OCI-LY7 (cell line): ENCODE measurements at regions not wholly inside any gene's neighbourhood (a gene's known extent, or its start where the extent isn't known, plus 50 kb on each side); places are given as distances from the start of the nearest gene placed in this dataset.

ENCODE experiments used
- BruUV-seq: library from RNA; stranded (reverse); fragments of 400-500 nt; replicated peaks from 2 replicates; lab custom pipeline; 2021; lab: Mats Ljungman, UMichigan
- CTCF ChIA-PET: fragments of 300-600 bp; sonication (Branson Sonifier 250); formaldehyde crosslinking; loops from one replicate; lab custom pipeline; 2022; ENCODE audit warnings: antibody characterized with exemption; ENCODE audit not compliant: unreplicated experiment; lab: Charles Lee
- POLR2A ChIA-PET: fragments of 300-600 bp; sonication (Branson Sonifier 250); formaldehyde crosslinking; loops from one replicate; lab custom pipeline; 2022; ENCODE audit warnings: antibody characterized with exemption; lab: Charles Lee
- DNase-seq: peaks from one replicate; pipeline ENCODE4 v3.0.0-alpha.2; 2015; ENCODE audit warnings: low spot score
- H2AFZ ChIP-seq: fragments of 200-600 bp; sonication (generic), shearing (Covaris generic); 2 replicates; pipeline ENCODE4 v1.6.1; 2014; ENCODE audit warnings: mild to moderate bottlenecking, antibody characterized with exemption, low read length, moderate library complexity
- H3K27ac ChIP-seq: fragments of 200-600 bp; sonication (generic); 2 replicates; pipeline ENCODE4 v1.5.1; 2014; ENCODE audit warnings: mixed run types, low read depth, mild to moderate bottlenecking, moderate library complexity, low read length, inconsistent platforms; ENCODE audit not compliant: poor library complexity, severe bottlenecking
- H3K36me3 ChIP-seq: fragments of 200-600 bp; sonication (generic); 2 replicates; pipeline ENCODE4 v1.6.1; 2014; ENCODE audit warnings: mild to moderate bottlenecking, antibody characterized with exemption, low read length, moderate library complexity, mixed read lengths; ENCODE audit not compliant: insufficient read depth
- H3K4me1 ChIP-seq: fragments of 200-600 bp; sonication (generic); 2 replicates; pipeline ENCODE4 v1.5.1; 2014; ENCODE audit warnings: mild to moderate bottlenecking, low read length; ENCODE audit not compliant: insufficient read depth, poor library complexity, severe bottlenecking
- H3K4me2 ChIP-seq: fragments of 200-600 bp; sonication (generic); 2 replicates; pipeline ENCODE4 v1.6.1; 2014; ENCODE audit warnings: mild to moderate bottlenecking, low read length
- H3K4me3 ChIP-seq: fragments of 200-600 bp; sonication (generic); 2 replicates; pipeline ENCODE4 v1.5.1; 2014; ENCODE audit warnings: mild to moderate bottlenecking, low read depth, low read length; ENCODE audit not compliant: poor library complexity, severe bottlenecking
- H3K79me2 ChIP-seq: fragments of 200-600 bp; sonication (generic); 2 replicates; pipeline ENCODE4 v1.6.1; 2016; ENCODE audit warnings: low read depth, mild to moderate bottlenecking, low read length, moderate library complexity, mixed read lengths; ENCODE audit not compliant: insufficient read depth
- H3K9me2 ChIP-seq: fragments of 200-600 bp; sonication (generic); 2 replicates; pipeline ENCODE4 v1.6.1; 2016; ENCODE audit warnings: mild to moderate bottlenecking, low read length, mixed read lengths; ENCODE audit not compliant: insufficient read depth
- H3K9me3 ChIP-seq: fragments of 200-600 bp; sonication (generic); 2 replicates; pipeline ENCODE4 v1.6.1; 2014; ENCODE audit warnings: mild to moderate bottlenecking, mixed run types, low read length, mixed read lengths
- H4K20me1 ChIP-seq: fragments of 200-600 bp; sonication (generic); 2 replicates; pipeline ENCODE4 v1.6.1; 2014; ENCODE audit warnings: mild to moderate bottlenecking, antibody characterized with exemption, low read length, moderate library complexity, mixed read lengths; ENCODE audit not compliant: insufficient read depth
- CTCF ChIP-seq: fragments of 200-600 bp; sonication (generic); conservative IDR thresholded peaks from 2 replicates; pipeline ENCODE4 v1.5.1; 2014; ENCODE audit warnings: mild to moderate bottlenecking, antibody characterized with exemption, low read length, moderate library complexity, mixed read lengths
- EZH2phosphoT487 ChIP-seq: fragments of 200-600 bp; sonication (generic); IDR thresholded peaks from 2 replicates; pipeline ENCODE4 v1.6.1; 2018; ENCODE audit warnings: low read depth, borderline replicate concordance, mild to moderate bottlenecking, mixed run types, antibody characterized with exemption, low read length, moderate library complexity, mixed read lengths
- intact Hi-C: fragments of 100-400 bp; cut with micrococcal nuclease; formaldehyde crosslinking; loops from one replicate; pipeline ENCODE4 v1.10.0; 2022; ENCODE audit not compliant: unreplicated experiment

DNA sequence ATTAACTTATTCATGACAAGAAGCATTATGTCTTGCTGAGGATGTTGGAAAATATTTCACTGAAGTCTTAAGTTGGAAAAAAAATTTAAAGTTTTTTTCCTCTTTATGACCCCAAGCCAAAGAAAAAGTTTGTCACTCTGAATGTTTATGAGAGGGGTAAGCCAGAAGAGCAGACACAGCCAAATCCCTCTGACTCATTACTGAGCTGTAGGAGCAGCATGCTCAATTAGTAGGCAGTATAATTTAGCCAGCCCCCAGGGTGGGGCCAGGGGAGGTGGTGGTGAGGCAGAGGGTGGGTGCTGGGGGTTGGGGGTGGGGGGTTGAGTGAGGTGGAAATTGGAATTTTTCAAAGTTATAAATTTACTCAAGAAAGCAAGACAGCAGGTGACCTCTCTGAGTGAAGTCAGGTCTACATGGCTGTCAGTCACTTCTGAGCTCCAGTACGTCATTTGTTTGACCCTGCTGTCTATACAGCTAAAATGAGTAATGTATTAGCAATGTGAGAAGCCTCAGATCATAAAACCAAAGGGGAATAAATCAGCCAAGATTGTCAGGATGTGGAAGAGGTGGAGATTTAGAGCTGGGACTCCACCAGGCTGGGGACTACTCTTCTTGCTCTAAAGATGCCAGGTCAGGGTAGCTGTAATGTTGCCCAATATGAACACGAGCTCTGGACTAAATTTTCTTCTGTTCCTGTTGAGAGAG lies 98.8 kb upstream of the NDP start:
- no peak for TF ChIP-seq EZH2phosphoT487
- no peak for TF ChIP-seq CTCF
- Histone ChIP-seq H3K36me3 (no peaks in the 10 kb centered on the region), H3K4me1 (no peaks in the 10 kb centered on the region), H3K79me2 (no peaks in the 10 kb centered on the region), H4K20me1 (no peaks in the 10 kb centered on the region), H3K27ac (no peak overlapping the region), H3K9me2 (no peaks in the 10 kb centered on the region), H2AFZ (no peak overlapping the region), H3K4me2 (no peak overlapping the region), H3K4me3 (no peak overlapping the region), H3K9me3 (no peaks in the 10 kb centered on the region)
- no peak for DNase-seq
- intact Hi-C loops: no loop called here
- ChIA-PET POLR2A (no interaction called here), CTCF (no interaction called here)
- BruUV-seq: no TSS peak

DNA sequence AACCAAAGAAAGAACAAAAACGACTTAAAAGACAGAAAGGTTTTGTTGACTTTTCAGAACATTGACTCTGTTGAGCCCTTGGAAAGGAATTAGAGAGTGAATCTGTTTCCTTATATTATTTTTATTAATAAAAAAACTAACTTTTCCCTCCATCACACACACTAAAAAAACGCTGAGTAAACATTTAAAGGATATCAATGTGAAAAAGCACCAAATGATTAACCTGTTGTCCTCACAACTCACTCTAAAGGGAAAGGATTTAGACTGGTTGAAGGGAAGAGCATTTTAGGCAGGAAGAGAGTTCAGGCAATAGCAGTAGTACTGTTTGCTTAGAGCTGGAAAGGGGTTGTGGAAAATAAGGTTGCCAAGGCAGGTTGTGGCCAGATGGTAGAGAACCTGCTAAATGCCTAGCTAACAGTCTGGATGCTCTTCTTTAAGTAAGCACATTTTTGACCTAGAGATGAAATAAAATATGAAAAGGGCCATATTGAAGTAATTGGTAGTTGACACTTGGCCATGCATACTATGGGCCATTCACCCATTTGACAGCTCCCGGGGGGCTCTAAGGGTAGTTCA lies 98.0 kb upstream of the NDP start:
- Histone ChIP-seq H3K4me1 (no peaks in the 10 kb centered on the region), H3K9me3 (no peaks in the 10 kb centered on the region), H3K36me3 (no peaks in the 10 kb centered on the region), H2AFZ (no peak overlapping the region), H3K79me2 (no peaks in the 10 kb centered on the region), H3K4me3 (no peak overlapping the region), H3K9me2 (no peaks in the 10 kb centered on the region), H3K27ac (no peak overlapping the region), H3K4me2 (no peak overlapping the region), H4K20me1 (no peaks in the 10 kb centered on the region)
- DNase-seq: no peak
- intact Hi-C loops: no loop called here
- ChIA-PET POLR2A (no interaction called here), CTCF (no interaction called here)
- BruUV-seq: no TSS peak
- TF ChIP-seq CTCF (no peak), EZH2phosphoT487 (no peak)

DNA sequence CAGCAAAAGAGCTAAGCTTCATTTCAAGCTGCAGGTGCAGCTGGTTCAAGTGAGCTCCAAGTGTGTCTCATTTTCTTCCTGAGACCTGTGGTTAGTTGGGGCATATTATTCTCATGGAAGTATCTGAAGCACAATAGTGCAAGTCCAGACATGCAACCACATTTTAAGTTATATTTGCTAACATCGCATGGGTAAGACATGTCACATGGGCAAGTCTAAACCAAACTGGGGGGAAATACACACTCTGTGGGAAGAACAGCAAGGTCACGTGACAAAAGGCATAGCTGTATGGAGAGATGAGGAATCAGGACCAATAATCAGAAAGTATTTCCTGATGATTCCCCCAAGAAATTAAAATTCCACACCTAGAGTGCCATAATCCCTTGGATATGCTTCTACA lies 94.9 kb upstream of the NDP start:
- POLR2A ChIA-PET: interaction anchor here (0.7 kb wide), 2 partner anchors 10 to 12 kb away, joined by 3 read pairs; no protein-coding TSS in a partner anchor
- H2AFZ ChIP-seq: no peak overlapping the region
- no peak overlapping the region for H3K4me2 ChIP-seq
- H3K27ac ChIP-seq: no peak overlapping the region
- no peaks in the 10 kb centered on the region for H3K4me1 ChIP-seq
- H3K36me3 ChIP-seq: no peaks in the 10 kb centered on the region
- no TSS peak for BruUV-seq
- intact Hi-C loops: no loop called here
- no peak for TF ChIP-seq CTCF
- TF ChIP-seq EZH2phosphoT487: no peak
- H3K9me3 ChIP-seq: no peaks in the 10 kb centered on the region
- no peaks in the 10 kb centered on the region for H3K79me2 ChIP-seq
- CTCF ChIA-PET: no interaction called here
- DNase-seq: no peak
- H3K9me2 ChIP-seq: no peaks in the 10 kb centered on the region
- no peaks in the 10 kb centered on the region for H4K20me1 ChIP-seq
- no peak overlapping the region for H3K4me3 ChIP-seq
